ENCODE measurements at regions not wholly inside any gene's neighbourhood (a gene's known extent, or its start where the extent isn't known, plus 50 kb on each side); places are given as distances from the start of the nearest gene placed in this dataset.

DNA sequence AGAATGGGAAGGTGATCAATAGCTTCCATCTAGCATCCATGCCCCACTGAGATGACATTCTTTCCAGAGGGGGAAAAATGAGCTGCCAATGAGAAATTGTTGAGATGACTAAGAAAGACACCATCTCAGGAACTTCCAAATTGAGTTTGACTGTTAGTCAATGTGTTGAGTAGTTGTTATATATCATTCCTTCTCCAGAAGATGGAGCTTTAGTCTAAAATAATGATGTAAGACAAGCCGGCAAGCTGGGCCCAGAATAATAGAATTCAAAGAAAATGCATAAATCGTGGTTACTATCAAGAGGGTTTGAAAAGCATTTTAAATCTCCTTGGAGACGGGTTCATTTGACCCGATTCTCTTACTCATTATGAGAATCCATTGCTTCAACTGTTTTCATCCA lies 71.0 kb upstream of the ATF7IP2 start:
- TF ChIP-seq POLR2A (IDR thresholded peaks at IDR 0.05; ENCODE audit: low read length), result no peak
- TF ChIP-seq GATA1 (IDR thresholded peaks at IDR 0.05; ENCODE audit: low read depth, low read length), result no peak

Measured in erythroblast (primary cell).